Activated naive CD4-positive, alpha-beta T cell treated with anti-CD3 and anti-CD28 coated beads, Interleukin-2, amount 50 U/mL, for 72 hours (primary cell): ENCODE measurements at regions not wholly inside any gene's neighbourhood (a gene's known extent, or its start where the extent isn't known, plus 50 kb on each side); places are given as distances from the start of the nearest gene placed in this dataset.

Experiments
- ATAC-seq, 2 donors: fragments of 150-1000 bp; cut with Tn5 transposase; 2 replicates each; pipeline ENCODE4 v1.10.0; 2021; ENCODE audit warnings: mild to moderate bottlenecking in 2 of 2, moderate library complexity in 2 of 2
- DNase-seq, 2 donors: peaks; one replicate each; pipeline ENCODE4 v3.0.0; 2021 to 2022; ENCODE audit warnings: low spot score in 2 of 2
- H3K27ac Mint-ChIP-seq, 2 donors: one replicate each; pipeline ENCODE4 v1.8.0; 2022; ENCODE audit warnings: mild to moderate bottlenecking in 2 of 2, mixed read lengths in 2 of 2
- H3K36me3 Mint-ChIP-seq, 2 donors: one replicate each; pipeline ENCODE4 v1.8.0; 2022; ENCODE audit warnings: mixed read lengths in 2 of 2
- H3K9me3 Mint-ChIP-seq, 2 donors: one replicate each; pipeline ENCODE4 v1.8.0; 2022; ENCODE audit warnings: mixed read lengths in 2 of 2

- no peak for DNase-seq
- H3K36me3 Mint-ChIP-seq = no peaks in the 10 kb centered on the region
- peaks cover 10 to 13% of the 10 kb centered on the region in 2 donors for H3K9me3 Mint-ChIP-seq
- no peak for ATAC-seq
- H3K27ac Mint-ChIP-seq = no peak overlapping the region
Measured at GRCh38 chr3:164224126-164224525, 854.2 kb downstream of the SI start.

- Mint-ChIP-seq H3K27ac (no peak overlapping the region), H3K36me3 (no peaks in the 10 kb centered on the region), H3K9me3 (peaks cover 19% of the 10 kb centered on the region in 2 donors)
- ATAC-seq (no peak), DNase-seq (no peak)
Measured at GRCh38 chr3:164222197-164222596, 856.1 kb downstream of the SI start.

- Mint-ChIP-seq H3K36me3 (peaks cover 0 to 3% of the 10 kb centered on the region in 2 donors), H3K27ac (no peak overlapping the region), H3K9me3 (peaks cover 20 to 23% of the 10 kb centered on the region in 2 donors)
- ATAC-seq (no peak), DNase-seq (no peak)
Measured at GRCh38 chr3:164221297-164221696, 857.0 kb downstream of the SI start.

- Mint-ChIP-seq H3K27ac (no peak overlapping the region), H3K36me3 (no peaks in the 10 kb centered on the region), H3K9me3 (peaks cover 0 to 6% of the 10 kb centered on the region in 2 donors)
- ATAC-seq = no peak
- no peak for DNase-seq
Measured at GRCh38 chr3:164209363-164209762, 868.9 kb downstream of the SI start.

- no peak for DNase-seq
- Mint-ChIP-seq H3K36me3 (no peaks in the 10 kb centered on the region), H3K27ac (no peak overlapping the region), H3K9me3 (peaks cover 0 to 6% of the 10 kb centered on the region in 2 donors)
- ATAC-seq = no peak
Measured at GRCh38 chr3:164208821-164209220, 869.5 kb downstream of the SI start.

GRCh38 chr3:164208048-164208447, 870.2 kb downstream of the SI start:
- H3K36me3 Mint-ChIP-seq = no peaks in the 10 kb centered on the region
- ATAC-seq = no peak
- no peak overlapping the region for H3K27ac Mint-ChIP-seq
- DNase-seq = no peak
- H3K9me3 Mint-ChIP-seq = peaks cover 0 to 6% of the 10 kb centered on the region in 2 donors

GRCh38 chr3:164200053-164200823, 878.1 kb downstream of the SI start:
- DNase-seq (no peak), ATAC-seq (no peak)
- no peaks in the 10 kb centered on the region for H3K36me3 Mint-ChIP-seq
- peaks cover 4 to 22% of the 10 kb centered on the region in 2 donors for H3K9me3 Mint-ChIP-seq
- no peak overlapping the region for H3K27ac Mint-ChIP-seq

GRCh38 chr3:164196477-164196876, 881.8 kb downstream of the SI start:
- no peak for ATAC-seq
- no peaks in the 10 kb centered on the region for H3K36me3 Mint-ChIP-seq
- H3K9me3 Mint-ChIP-seq = peaks cover 4 to 21% of the 10 kb centered on the region in 2 donors
- DNase-seq = no peak
- no peak overlapping the region for H3K27ac Mint-ChIP-seq

GRCh38 chr3:164194842-164195241, 883.5 kb downstream of the SI start:
- peaks cover 4 to 21% of the 10 kb centered on the region in 2 donors for H3K9me3 Mint-ChIP-seq
- ATAC-seq = no peak
- no peaks in the 10 kb centered on the region for H3K36me3 Mint-ChIP-seq
- no peak overlapping the region for H3K27ac Mint-ChIP-seq
- DNase-seq = no peak

- H3K9me3 Mint-ChIP-seq = peaks cover 4 to 16% of the 10 kb centered on the region in 2 donors
- H3K27ac Mint-ChIP-seq = no peak overlapping the region
Measured at GRCh38 chr3:164192974-164193373, 885.3 kb downstream of the SI start.

GRCh38 chr3:164190566-164190965, 887.7 kb downstream of the SI start:
- peaks cover 2 to 10% of the 10 kb centered on the region in 2 donors for H3K9me3 Mint-ChIP-seq
- H3K36me3 Mint-ChIP-seq = no peaks in the 10 kb centered on the region
- no peak overlapping the region for H3K27ac Mint-ChIP-seq
- DNase-seq = no peak
- no peak for ATAC-seq

More at GRCh38 chr3:164192974-164193373, 885.3 kb downstream of the SI start:
- no peaks in the 10 kb centered on the region for H3K36me3 Mint-ChIP-seq
- DNase-seq (no peak), ATAC-seq (no peak)

- no peaks in the 10 kb centered on the region for H3K36me3 Mint-ChIP-seq
- peaks cover 19 to 23% of the 10 kb centered on the region in 2 donors for H3K9me3 Mint-ChIP-seq
- H3K27ac Mint-ChIP-seq = no peak overlapping the region
- DNase-seq (no peak), ATAC-seq (no peak)
Measured at GRCh38 chr3:164186095-164186494, 892.2 kb downstream of the SI start.

- no peak for DNase-seq
- no peak overlapping the region for H3K27ac Mint-ChIP-seq
- no peaks in the 10 kb centered on the region for H3K36me3 Mint-ChIP-seq
- peaks cover 19 to 26% of the 10 kb centered on the region in 2 donors for H3K9me3 Mint-ChIP-seq
- ATAC-seq = no peak
Measured at GRCh38 chr3:164179110-164179774, 899.1 kb downstream of the SI start.

GRCh38 chr3:164174059-164174458, 904.2 kb downstream of the SI start:
- H3K9me3 Mint-ChIP-seq = peaks cover 9 to 16% of the 10 kb centered on the region in 2 donors
- DNase-seq = no peak
- ATAC-seq = no peak
- H3K27ac Mint-ChIP-seq = no peak overlapping the region
- H3K36me3 Mint-ChIP-seq = no peaks in the 10 kb centered on the region

- no peak for DNase-seq
- Mint-ChIP-seq H3K27ac (no peak overlapping the region), H3K9me3 (peaks cover 15 to 27% of the 10 kb centered on the region in 2 donors), H3K36me3 (no peaks in the 10 kb centered on the region)
- ATAC-seq = no peak
Measured at GRCh38 chr3:164155400-164155799, 922.9 kb downstream of the SI start.

GRCh38 chr3:164144824-164145223, 933.5 kb downstream of the SI start:
- no peak for DNase-seq
- H3K27ac Mint-ChIP-seq = no peak overlapping the region
- H3K9me3 Mint-ChIP-seq = peaks cover 14 to 24% of the 10 kb centered on the region in 2 donors
- H3K36me3 Mint-ChIP-seq = peaks cover 0 to 6% of the 10 kb centered on the region in 2 donors
- no peak for ATAC-seq

- ATAC-seq (no peak), DNase-seq (no peak)
- no peaks in the 10 kb centered on the region for H3K36me3 Mint-ChIP-seq
- no peak overlapping the region for H3K27ac Mint-ChIP-seq
- peaks cover 10 to 15% of the 10 kb centered on the region in 2 donors for H3K9me3 Mint-ChIP-seq
Measured at GRCh38 chr3:164132878-164133277, 945.4 kb downstream of the SI start.
